ENCODE measurements at regions not wholly inside any gene's neighbourhood (a gene's known extent, or its start where the extent isn't known, plus 50 kb on each side); places are given as distances from the start of the nearest gene placed in this dataset.
"Not testable (repeated sequence)": the region's sequence is repeated elsewhere in the genome, so short reads cannot be mapped to it uniquely, and the experiment has no call there.

DNA sequence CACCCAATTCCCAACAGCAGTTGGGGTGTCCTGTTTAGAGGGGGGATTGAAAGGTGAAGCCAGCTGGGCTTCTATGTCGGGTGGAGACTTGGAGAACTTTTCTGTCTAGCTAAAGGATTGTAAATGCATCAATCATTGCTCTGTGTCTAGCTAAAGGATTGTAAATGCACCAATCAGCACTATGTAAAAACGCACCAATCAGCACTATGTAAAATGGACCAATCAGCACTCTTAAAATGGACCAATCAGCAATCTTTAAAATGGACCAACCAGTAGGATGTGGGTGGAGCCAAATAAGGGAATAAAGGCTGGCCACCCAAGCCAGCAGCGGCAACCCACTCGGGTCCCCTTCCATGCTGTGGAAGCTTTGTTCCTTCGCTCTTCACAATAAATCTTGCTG lies 1518.6 kb upstream of the RAG2 start:
- not testable (repeated sequence) for DNase-seq

DNA sequence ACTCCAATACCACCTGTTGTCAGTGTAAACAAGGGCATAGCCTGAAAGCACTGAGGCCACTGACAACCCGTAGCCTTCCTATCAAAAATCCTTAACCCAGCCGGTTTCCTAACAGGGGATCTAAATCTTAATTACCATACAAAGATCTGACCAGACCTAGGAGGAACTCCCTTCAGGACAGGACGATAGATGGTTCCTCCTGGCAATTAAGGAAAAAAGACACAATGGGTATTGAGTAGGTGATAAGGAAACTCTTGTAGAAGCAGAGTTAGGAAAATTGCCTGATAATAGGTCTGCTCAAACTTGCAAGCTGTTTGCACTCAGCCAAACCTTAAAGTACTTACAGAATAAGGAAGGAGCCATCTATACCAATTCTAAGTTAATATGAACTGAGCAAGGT lies 1517.3 kb upstream of the RAG2 start:
- DNase-seq, result not testable (repeated sequence)

DNA sequence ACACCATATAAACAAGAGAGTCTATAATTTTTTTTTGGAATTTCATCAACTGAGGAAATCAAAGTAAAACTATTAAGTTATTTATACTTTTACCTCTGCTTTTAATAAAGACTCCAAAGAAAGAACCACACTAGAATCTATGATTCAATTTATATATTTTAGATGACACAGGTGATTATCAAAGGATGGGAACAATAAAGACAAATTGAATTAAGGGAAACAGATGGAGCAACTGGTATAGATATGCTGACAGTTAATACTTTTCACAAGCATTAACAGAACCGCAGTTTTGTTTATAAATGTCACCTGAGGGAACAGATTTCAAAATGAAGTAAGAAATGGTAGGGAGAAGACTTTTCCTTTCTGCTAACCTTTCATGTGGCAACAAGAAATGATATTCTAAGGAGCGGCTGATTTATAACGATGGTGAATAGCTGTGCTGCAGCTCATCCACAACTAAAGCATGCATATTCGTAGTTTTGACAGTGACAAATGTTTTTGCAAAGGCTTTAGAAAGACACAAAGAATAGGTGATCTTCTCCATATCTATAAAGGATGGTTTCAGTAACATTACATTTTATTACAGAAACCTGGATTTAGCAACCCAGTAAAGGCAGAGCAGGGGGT lies 1502.9 kb upstream of the RAG2 start:
- no peak for DNase-seq

DNA sequence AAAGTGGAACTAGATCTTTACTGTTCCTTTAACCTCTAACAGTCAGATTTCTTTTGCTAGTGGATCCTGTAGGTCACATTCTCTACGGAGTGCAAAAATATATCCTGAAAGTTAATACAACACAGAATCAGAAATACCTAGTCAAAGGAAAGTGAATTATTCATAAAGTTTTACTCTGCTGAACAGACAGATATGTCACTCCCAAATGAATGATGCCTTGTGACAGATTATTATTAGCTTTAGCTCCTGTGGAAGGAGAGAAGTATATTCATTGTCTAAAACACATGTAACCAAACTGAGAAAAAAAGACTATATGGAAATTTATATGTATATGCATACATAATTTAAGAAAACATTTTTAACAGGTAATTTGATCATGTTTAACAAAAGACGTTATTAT lies 1497.2 kb upstream of the RAG2 start:
- no peak for DNase-seq

DNA sequence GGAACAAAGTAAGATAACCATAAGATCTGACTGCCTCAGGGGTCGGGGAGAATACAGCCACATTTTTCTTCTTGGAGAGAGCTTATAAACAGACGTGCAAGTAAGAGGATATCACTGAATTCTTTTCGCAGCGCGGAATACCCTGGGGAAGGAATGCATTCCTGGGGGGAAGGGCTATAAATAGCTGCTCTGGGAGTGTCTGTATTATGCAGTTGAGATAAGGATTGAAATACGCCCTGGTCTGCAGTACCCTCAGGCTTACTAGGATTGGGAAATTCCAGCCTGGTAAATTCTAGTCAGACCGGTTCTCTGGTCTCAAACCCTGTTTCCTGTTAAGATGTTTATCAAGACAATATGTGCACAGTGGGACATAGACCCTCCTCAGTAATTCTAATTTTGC lies 1491.7 kb upstream of the RAG2 start:
- no peak for DNase-seq

DNA sequence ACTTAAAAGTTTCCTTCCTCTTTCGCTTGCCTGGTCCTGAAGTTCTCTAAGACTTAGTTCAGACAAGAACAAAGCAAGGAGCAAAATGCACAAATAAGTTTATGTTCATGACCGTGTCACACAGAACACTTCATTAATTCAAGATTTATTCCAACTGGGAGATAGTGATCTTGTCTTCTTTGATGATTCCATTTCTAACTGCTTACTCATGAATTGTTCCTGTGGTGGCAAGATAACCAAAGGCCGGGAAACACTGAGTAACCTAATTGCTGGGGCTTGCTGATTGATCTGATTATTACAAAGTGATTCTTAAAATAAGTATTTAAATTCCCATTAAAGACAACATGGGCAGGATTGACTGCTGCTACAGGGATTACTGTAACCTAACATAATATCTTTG lies 1462.9 kb upstream of the RAG2 start:
- no peak for DNase-seq

DNA sequence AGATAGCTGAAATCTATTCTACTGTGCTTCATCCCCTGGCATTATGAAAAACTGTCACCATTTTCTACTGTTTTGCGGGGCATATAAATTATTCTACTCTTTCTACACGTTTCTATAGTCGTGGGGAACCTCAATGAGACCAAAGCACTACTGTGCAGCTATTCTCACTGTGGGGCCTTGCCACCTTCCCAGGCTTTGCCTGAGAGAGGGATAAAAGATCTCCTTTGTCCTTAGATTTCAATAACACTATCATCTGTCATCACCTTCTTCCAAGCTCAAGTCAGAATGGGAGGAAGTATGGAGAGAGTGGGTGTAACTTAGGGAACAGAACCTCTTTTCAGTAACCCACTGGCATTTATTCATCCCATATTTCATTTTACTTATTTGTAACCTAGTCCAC lies 1462.1 kb upstream of the RAG2 start:
- no peak for DNase-seq

DNA sequence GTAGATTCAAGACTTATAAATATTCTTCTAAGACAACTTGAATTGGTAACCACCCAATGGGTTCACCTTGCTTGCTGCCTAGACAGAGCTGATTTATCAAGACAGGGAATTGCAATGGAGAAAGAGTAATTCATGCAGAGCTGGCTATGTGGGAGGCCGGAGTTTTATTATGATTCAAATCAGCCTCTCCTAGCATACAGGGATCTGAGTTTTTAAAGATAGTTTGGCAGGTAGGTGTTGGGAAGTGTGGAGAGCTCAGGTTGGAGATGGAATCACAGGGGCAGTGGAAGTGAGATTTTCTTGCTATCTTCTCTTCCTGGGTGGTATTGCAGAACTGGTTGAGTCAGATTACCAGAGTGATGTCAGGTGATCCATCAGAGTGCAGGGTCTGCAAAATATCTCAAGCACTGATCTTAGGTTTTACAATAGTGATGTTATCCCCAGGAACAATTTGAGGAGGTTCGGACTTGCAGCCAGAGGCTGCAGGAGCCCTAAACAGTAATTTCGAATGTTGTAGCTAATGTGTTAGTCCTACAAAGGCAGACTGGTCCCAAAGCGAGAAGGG lies 1448.6 kb upstream of the RAG2 start:
- DNase-seq, result no peak

DNA sequence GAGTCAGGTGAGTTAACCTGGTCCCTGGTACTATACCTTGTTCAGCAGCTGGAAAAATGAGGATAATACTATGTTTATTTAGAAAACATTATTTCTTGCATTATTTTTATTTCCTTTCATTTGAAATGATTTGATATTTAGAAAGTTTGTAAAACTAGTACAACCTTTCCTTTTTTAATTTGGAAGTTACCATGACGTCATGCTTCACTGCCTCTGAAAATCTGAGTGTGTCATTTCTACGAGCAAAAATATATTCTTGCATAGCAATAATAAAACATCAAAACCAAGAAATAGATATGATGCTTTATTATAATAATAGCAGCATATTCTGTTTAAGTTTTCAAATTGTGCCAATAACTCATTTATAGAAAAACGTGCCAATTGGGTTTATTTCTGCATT lies 1445.0 kb upstream of the RAG2 start:
- DNase-seq, result no peak

DNA sequence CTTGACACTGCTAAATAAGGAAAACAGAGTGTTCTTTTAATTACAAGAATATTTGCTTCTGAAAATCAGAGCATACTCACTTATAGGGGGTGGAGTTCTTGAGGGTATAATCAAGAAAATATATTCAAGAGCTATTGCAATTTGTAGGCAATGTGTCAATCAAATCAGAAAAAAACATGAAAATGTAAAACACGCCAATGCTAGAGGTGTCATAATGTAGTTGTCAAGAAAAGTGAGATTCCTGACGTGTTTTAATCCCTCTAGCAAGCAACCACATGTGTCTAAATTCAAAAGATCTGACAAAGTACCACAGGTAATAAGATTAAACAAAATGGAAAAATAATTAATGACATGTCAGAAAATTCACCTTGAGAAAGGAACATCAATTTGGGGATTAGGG lies 1440.7 kb upstream of the RAG2 start:
- no peak for DNase-seq

DNA sequence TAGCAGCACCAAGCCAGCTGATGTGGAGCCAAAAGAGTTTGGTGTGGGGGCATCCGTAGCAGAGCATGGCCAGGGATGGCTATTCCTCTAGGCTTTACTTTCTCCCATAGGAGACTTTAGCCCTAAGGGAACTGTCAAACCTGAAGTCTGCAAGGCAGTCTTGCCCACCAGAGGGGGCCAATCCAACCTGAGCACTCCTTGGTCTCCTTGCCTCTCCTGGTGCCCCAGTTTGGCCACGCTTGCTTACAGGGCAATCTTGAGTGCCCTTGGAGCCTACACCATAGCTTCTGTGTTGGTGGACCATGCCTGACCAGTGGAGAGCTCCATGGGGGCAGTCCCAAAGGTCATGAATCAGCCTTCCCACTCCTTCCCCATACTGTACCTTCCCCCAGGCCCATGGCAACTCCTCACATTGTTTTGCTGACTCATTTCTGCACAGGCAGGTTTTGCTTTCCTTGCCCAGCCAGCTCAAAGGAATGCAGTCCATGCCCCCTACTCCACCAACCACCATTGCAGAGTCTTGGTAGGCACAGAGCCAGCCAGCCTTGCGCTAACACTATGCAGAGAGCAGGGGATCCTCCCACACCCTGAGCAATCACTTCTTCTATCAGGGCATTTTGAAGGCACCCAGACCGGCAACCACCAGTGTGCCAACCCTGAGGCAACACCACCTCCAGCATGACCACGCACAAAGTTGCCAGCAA lies 1421.2 kb upstream of the RAG2 start:
- no peak for DNase-seq

DNA sequence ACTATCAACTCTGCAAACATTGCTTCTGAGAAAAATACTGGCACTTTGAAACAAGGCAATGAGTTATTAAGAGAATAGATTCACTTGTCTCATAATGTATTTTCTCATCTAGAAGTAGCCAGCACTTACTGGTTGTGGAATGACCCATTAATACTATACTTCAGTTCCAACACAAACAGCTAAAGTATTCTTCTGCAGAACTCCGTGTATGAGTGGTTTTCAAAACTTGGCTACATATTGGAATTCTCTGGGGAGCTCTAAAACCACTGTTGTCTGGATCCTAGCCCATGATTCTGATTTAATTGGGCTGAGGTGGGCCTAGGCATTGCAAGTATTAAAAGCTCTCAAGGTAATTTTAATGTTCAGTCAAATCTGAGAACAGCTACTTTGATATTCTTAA lies 1416.4 kb upstream of the RAG2 start:
- DNase-seq, result no peak

DNA sequence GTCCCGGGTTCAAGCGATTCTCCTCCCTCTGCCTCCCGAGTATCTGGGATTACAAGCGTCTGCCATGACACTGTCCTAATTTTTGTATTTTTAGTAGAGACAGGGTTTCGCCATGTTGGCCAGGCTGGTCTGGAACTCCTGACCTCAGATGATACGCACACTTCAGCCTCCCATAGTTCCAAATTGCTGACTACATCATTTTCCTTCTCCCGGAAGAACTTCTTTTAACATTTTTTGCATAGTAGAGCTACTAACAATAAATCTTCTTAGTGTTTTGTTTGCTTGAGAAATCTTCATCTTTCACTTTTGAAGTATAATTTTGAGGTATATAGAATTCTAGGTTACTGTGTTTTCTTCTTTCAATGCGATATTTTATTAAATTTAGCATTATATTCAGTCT lies 1415.1 kb upstream of the RAG2 start:
- DNase-seq, result no peak

DNA sequence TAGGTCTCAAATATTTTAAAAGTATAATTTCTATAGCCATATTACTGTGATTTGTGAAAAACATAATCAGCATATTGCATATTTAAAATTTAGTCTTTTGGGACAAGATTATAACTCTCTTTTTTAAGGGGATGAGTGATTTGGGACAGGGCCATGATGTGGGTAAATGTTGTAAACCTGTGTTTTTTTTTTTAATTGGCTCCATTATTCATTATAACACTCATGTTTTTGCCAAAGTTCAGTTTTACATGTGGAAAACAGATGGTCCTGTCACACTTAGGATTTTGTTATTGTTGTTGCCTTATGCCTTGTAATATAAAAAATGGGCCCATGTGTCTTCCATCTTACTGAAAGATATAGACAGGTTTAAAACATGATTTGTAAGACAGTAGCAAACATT lies 1413.5 kb upstream of the RAG2 start:
- DNase-seq, result no peak

DNA sequence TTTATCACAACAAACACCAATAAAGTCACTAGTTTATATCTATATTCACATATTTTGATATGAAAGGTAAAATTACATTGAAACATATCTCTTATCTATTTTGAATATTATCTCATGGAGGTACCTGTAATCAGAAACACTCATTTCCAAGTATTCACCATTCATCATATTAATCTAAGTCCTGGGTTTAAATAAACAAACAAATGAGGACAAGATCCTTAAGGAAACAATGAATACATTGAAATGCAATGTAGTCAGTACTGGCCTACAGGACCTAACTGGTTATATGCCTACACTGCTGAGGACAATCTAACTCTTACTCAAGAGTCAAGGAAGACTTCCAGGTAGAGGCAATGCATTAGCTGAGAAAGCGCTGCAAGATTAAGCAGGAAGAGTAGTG lies 1411.9 kb upstream of the RAG2 start:
- no peak for DNase-seq

DNA sequence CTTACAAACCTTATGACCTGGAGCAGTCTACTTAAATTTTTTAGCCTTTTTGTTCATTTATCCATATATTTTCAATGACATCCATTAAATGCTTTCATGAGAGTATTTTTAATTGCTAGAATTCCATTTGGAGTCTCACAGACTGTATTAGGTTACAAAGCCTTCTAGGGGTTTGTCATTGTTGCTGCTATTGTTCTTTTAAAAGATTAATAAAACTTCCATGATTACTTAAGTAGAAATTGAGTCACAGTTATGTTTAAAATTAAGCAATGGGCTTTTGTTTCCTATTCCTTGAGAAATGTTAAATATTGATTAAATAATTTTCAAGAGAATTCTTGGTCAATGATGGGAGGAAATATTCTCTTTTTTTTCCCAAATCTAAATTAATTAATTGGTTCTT lies 1408.4 kb upstream of the RAG2 start:
- no peak for DNase-seq

DNA sequence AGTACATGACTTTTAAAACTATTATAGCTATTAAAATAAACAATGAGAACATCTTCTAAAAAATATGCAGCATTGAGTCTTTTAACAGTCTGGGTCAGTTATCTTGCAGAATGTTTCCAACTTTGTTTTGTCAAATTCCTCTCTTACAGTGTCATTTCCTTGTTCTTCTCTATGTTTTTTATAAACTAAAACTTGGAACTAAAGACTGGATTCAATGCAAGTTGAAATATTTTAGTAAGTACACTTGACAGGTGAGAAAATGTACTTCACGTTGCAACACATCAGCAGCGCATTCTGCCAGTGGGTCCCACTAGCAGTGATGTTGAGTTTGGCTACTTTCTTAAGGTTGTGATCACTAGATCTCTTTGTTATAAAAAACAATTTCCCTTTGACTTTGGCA lies 1407.6 kb upstream of the RAG2 start:
- no peak for DNase-seq

DNA sequence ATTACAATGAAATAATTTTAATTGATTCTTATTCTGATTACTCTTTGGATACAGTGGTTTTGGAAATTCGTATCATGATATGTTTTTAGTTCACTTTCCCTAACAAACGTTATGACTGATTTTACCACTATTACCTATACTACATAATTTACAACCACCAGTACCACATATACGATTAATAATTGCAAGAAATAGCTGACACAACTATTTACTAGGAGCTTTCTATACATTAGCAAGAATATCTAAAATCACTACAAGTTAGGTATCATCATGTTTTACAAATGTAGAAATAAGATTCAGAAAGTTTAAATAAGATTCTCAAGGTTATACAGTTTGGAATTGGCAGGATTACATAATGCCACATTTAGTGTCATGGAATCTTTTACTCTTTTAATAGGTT lies 1401.1 kb upstream of the RAG2 start:
- no peak for DNase-seq

DNA sequence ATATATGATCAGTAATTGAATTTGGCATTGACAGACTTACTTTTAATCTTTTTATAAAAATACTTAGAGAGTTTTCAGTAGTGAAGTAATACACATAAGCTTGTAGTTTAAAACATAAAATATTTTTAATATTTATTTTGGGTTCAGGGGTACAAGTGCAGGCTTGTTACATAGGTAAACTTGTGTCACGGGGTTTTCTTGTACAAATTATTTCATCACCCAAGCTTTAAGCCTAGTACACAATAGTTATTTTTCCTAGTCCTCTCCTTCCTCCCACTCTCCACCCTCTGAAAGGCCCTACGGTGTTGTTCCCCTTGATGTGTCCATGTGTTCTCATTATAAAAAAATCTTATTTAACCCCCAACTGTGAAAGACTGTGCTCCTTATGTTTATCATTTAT lies 1397.8 kb upstream of the RAG2 start:
- no peak for DNase-seq

DNA sequence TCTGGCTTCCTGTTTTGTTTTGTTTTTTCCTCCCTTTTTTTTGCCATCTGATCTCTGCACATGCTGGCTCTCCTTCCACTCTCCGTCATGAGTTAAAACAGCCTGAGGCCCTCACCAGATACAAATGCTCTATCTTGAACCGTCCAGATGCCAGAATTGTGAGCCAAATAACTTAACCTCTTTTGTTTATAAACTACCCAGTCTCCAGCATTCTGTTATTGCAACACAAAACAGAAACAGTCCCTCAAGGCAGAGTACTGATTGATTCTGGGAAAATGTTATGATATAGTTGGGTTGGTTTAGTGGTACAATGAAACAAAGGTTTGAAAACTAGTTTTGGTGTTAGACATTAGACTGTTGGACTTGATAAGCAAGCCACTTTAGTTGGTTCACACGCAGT lies 1390.0 kb upstream of the RAG2 start:
- no peak for DNase-seq

DNA sequence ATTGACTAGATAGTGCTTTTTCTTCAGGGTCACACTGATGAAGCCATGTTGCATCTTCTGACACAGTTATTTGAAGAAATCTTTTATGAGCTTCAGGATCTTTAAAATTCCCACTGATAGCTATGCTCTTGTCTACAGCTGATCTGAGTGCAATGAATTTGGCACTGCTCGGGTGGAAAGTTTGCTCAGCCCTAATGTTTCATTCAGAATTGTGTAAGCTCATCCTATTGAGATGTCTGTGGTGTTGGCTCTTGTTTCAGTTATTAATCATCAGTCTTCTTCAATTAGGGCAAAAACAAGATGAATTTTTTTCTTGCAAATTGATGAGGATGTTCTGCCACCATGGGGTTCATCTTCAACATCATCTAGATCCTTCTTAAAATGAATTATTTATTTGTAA lies 1387.0 kb upstream of the RAG2 start:
- no peak for DNase-seq

DNA sequence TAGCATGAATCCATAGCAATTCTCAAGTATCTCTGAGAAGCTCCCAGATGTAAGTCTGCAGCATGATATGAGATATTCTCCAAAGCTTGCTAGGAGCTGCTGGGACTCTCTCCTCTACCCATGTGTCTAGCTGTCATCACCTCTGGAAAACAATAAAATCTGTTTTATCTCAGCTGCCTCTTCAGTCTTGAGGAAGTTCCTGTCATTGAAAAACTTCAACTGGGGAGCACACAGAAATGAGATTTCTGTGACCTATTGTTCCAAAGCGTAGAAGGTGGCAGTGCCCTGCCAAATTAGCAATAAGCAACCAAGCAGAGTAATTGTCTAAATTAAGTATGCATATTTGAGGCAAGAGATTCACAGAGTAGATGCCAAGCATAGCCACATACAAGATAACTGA lies 1380.6 kb upstream of the RAG2 start:
- DNase-seq, result no peak

DNA sequence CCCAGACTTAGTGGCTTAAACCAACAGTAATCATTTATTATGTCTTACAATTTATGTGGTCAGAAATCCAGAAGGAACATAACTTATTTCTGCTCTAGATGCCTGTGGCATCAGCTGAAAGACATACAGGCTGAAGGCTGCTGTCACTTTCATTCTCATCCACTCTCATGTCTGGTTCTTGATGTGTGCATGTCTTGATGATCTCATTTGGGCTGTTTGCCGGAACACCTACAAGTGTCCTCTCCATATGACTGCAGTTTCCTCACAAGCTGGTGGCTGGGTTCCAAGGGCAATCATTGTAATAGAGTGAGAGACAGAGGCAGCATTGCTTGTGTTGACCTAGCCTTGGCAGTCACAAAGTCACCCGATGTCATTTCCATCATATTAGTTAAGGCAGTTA lies 1375.9 kb upstream of the RAG2 start:
- DNase-seq, result no peak

DNA sequence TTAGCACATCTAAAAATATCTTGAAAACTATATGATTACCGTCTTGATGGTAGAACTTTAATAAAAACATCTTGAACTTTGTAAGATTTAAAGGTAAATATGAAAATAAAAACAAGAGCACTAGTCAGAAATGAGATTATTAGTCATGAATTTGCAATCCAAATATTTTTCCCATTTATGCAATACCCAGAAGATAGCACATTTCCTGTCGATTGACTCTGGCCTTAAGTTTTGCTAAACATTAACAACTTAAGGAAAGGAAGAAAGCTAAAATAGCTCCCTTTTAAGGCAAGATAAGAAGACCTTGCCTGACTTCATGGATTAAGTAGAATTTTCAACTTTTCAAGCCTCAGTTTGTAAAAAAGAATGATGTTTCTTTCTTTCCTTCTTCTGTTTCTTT lies 1374.7 kb upstream of the RAG2 start:
- no peak for DNase-seq

DNA sequence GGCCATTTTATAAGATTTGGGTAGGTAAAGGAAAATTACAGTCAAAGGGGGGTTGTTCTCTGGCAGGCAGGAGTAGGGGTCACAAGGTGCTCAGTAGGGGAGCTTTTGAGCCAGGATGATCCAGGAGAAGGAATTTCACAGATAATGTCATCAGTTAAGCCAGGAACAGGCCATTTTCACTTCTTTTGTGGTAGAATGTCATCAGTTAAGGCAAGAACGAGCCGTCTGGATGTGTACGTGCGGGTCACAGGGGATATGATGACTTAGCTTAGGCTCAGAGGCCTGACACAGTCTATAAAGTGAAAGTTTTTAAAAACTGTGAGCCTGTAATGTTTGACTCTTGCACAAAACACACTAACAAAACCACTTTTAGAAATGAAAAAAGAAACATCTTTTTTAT lies 1371.3 kb upstream of the RAG2 start:
- not testable (repeated sequence) for DNase-seq

Measured in activated effector memory CD4-positive, alpha-beta T cell treated with anti-CD3 and anti-CD28 coated beads, Interleukin-2, amount 50 U/mL, for 16 hours (primary cell).